OCI-LY7 (cell line): ENCODE measurements at regions not wholly inside any gene's neighbourhood (a gene's known extent, or its start where the extent isn't known, plus 50 kb on each side); places are given as distances from the start of the nearest gene placed in this dataset.

Experiments used
- BruUV-seq: library from RNA; stranded (reverse); fragments of 400-500 nt; replicated peaks from 2 replicates; lab custom pipeline; 2021; lab: Mats Ljungman, UMichigan
- CTCF ChIA-PET: fragments of 300-600 bp; sonication (Branson Sonifier 250); formaldehyde crosslinking; loops from one replicate; lab custom pipeline; 2022; ENCODE audit warnings: antibody characterized with exemption; ENCODE audit not compliant: unreplicated experiment; lab: Charles Lee
- POLR2A ChIA-PET: fragments of 300-600 bp; sonication (Branson Sonifier 250); formaldehyde crosslinking; loops from one replicate; lab custom pipeline; 2022; ENCODE audit warnings: antibody characterized with exemption; lab: Charles Lee
- DNase-seq: peaks from one replicate; pipeline ENCODE4 v3.0.0-alpha.2; 2015; ENCODE audit warnings: low spot score
- H2AFZ ChIP-seq: fragments of 200-600 bp; sonication (generic), shearing (Covaris generic); 2 replicates; pipeline ENCODE4 v1.6.1; 2014; ENCODE audit warnings: mild to moderate bottlenecking, antibody characterized with exemption, low read length, moderate library complexity
- H3K27ac ChIP-seq: fragments of 200-600 bp; sonication (generic); 2 replicates; pipeline ENCODE4 v1.5.1; 2014; ENCODE audit warnings: mixed run types, low read depth, mild to moderate bottlenecking, moderate library complexity, low read length, inconsistent platforms; ENCODE audit not compliant: poor library complexity, severe bottlenecking
- H3K36me3 ChIP-seq: fragments of 200-600 bp; sonication (generic); 2 replicates; pipeline ENCODE4 v1.6.1; 2014; ENCODE audit warnings: mild to moderate bottlenecking, antibody characterized with exemption, low read length, moderate library complexity, mixed read lengths; ENCODE audit not compliant: insufficient read depth
- H3K4me1 ChIP-seq: fragments of 200-600 bp; sonication (generic); 2 replicates; pipeline ENCODE4 v1.5.1; 2014; ENCODE audit warnings: mild to moderate bottlenecking, low read length; ENCODE audit not compliant: insufficient read depth, poor library complexity, severe bottlenecking
- H3K4me2 ChIP-seq: fragments of 200-600 bp; sonication (generic); 2 replicates; pipeline ENCODE4 v1.6.1; 2014; ENCODE audit warnings: mild to moderate bottlenecking, low read length
- H3K4me3 ChIP-seq: fragments of 200-600 bp; sonication (generic); 2 replicates; pipeline ENCODE4 v1.5.1; 2014; ENCODE audit warnings: mild to moderate bottlenecking, low read depth, low read length; ENCODE audit not compliant: poor library complexity, severe bottlenecking
- H3K79me2 ChIP-seq: fragments of 200-600 bp; sonication (generic); 2 replicates; pipeline ENCODE4 v1.6.1; 2016; ENCODE audit warnings: low read depth, mild to moderate bottlenecking, low read length, moderate library complexity, mixed read lengths; ENCODE audit not compliant: insufficient read depth
- H3K9me2 ChIP-seq: fragments of 200-600 bp; sonication (generic); 2 replicates; pipeline ENCODE4 v1.6.1; 2016; ENCODE audit warnings: mild to moderate bottlenecking, low read length, mixed read lengths; ENCODE audit not compliant: insufficient read depth
- H3K9me3 ChIP-seq: fragments of 200-600 bp; sonication (generic); 2 replicates; pipeline ENCODE4 v1.6.1; 2014; ENCODE audit warnings: mild to moderate bottlenecking, mixed run types, low read length, mixed read lengths
- H4K20me1 ChIP-seq: fragments of 200-600 bp; sonication (generic); 2 replicates; pipeline ENCODE4 v1.6.1; 2014; ENCODE audit warnings: mild to moderate bottlenecking, antibody characterized with exemption, low read length, moderate library complexity, mixed read lengths; ENCODE audit not compliant: insufficient read depth
- EZH2phosphoT487 ChIP-seq: fragments of 200-600 bp; sonication (generic); IDR thresholded peaks from 2 replicates; pipeline ENCODE4 v1.6.1; 2018; ENCODE audit warnings: low read depth, borderline replicate concordance, mild to moderate bottlenecking, mixed run types, antibody characterized with exemption, low read length, moderate library complexity, mixed read lengths
- intact Hi-C: fragments of 100-400 bp; cut with micrococcal nuclease; formaldehyde crosslinking; loops from one replicate; pipeline ENCODE4 v1.10.0; 2022; ENCODE audit not compliant: unreplicated experiment
- TF ChIP-seq, protein P1 (sequence below): fragments of 200-600 bp; sonication (generic); conservative IDR thresholded peaks from 2 replicates; pipeline ENCODE4 v1.5.1; 2014; ENCODE audit warnings: mild to moderate bottlenecking, antibody characterized with exemption, low read length, moderate library complexity, mixed read lengths

DNA sequence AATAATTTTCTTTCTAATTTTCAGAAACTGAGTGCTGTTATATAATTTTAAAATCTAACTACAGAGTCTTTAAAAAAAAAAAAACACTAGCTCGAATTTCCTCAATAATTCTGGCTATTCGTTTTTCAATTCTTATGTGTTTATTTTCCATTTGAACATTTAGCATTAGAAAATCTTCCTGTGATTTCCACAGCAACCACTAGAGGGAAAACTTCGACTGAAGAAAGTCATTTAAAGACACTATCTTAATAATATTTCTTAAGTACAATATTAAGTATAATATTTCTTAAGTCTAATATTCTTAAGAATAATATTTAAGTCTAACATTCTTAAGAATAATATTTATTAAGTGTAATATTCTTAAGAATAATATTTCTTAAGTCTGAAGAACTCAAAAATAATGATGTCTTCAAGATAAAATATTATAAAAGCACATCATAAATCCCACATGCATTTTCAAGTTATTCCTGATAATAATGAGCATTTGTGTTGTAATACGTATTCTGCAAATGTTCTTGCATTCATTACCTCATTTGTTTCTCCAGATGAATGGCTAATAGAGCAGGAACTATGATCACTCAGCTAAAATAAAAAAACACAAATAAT is 118.4 kb upstream of the WDR17 start:
- intact Hi-C loops: loop anchor here (1.0 to 5.0 kb wide), 5 partner anchors 65 to 394 kb away; no protein-coding TSS in a partner anchor
- H3K4me1 ChIP-seq: peaks cover 7% of the 10 kb centered on the region
- H3K9me3 ChIP-seq: no peaks in the 10 kb centered on the region
- peak overlapping the region; percentile 65 for H2AFZ ChIP-seq
- peak; percentile 51 for DNase-seq
- ChIA-PET CTCF (no interaction called here), POLR2A (interaction anchor here (0.6 to 1.2 kb wide), 5 partner anchors 13 to 394 kb away, joined by 3 to 4 read pairs (median 3); no protein-coding TSS in a partner anchor)
- no peaks in the 10 kb centered on the region for H3K79me2 ChIP-seq
- TF ChIP-seq EZH2phosphoT487: no peak
- TF ChIP-seq, protein P1, sequence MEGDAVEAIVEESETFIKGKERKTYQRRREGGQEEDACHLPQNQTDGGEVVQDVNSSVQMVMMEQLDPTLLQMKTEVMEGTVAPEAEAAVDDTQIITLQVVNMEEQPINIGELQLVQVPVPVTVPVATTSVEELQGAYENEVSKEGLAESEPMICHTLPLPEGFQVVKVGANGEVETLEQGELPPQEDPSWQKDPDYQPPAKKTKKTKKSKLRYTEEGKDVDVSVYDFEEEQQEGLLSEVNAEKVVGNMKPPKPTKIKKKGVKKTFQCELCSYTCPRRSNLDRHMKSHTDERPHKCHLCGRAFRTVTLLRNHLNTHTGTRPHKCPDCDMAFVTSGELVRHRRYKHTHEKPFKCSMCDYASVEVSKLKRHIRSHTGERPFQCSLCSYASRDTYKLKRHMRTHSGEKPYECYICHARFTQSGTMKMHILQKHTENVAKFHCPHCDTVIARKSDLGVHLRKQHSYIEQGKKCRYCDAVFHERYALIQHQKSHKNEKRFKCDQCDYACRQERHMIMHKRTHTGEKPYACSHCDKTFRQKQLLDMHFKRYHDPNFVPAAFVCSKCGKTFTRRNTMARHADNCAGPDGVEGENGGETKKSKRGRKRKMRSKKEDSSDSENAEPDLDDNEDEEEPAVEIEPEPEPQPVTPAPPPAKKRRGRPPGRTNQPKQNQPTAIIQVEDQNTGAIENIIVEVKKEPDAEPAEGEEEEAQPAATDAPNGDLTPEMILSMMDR: peak; percentile 90
- H3K4me2 ChIP-seq: peak overlapping the region; percentile 14
- H3K9me2 ChIP-seq: no peaks in the 10 kb centered on the region
- H3K27ac ChIP-seq: no peak overlapping the region
- H3K4me3 ChIP-seq: no peak overlapping the region
- no TSS peak for BruUV-seq
- H4K20me1 ChIP-seq: no peaks in the 10 kb centered on the region
- H3K36me3 ChIP-seq: no peaks in the 10 kb centered on the region

DNA sequence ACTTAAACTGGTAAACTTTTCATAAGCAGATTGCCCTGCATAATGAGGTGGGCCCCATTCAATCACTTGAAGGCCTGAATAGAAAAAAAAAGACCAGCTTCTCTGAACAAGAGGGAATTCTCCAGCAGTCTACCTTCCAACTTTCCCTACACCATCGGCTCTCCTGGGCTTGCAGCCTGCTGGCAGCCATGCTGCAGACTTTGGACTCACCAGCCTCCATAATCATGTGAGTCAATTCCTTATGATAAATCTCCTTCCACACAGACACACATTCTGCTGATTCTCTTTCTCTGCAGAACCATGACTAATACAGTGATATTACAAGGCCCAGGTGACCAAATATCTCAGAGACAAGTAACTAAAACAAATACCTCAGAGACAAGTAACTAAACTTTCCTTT is 113.8 kb upstream of the WDR17 start:
- no TSS peak for BruUV-seq
- CTCF ChIA-PET: no interaction called here

More for the DNA sequence above, 113.8 kb upstream of the WDR17 start:
- Histone ChIP-seq H3K4me2 (no peak overlapping the region), H3K27ac (no peak overlapping the region), H4K20me1 (no peaks in the 10 kb centered on the region), H2AFZ (no peak overlapping the region), H3K4me1 (peaks cover 16% of the 10 kb centered on the region), H3K4me3 (no peak overlapping the region), H3K79me2 (no peaks in the 10 kb centered on the region), H3K9me2 (no peaks in the 10 kb centered on the region), H3K36me3 (0 out of 2 replicates have a peak, but pooled peaks cover 6% of the 10 kb centered on the region), H3K9me3 (peaks cover 7% of the 10 kb centered on the region; the same call in 1 of the 2 replicates)
- TF ChIP-seq EZH2phosphoT487: no peak
- TF ChIP-seq, protein P1: no peak
- intact Hi-C loops: no loop called here
- DNase-seq: no peak
- POLR2A ChIA-PET: interaction anchor here (0.6 to 1.3 kb wide), 2 partner anchors 25 to 98 kb away, joined by 3 read pairs; no protein-coding TSS in a partner anchor
